ENCODE measurements at regions not wholly inside any gene's neighbourhood (a gene's known extent, or its start where the extent isn't known, plus 50 kb on each side); places are given as distances from the start of the nearest gene placed in this dataset.
"Not testable (repeated sequence)": the region's sequence is repeated elsewhere in the genome, so short reads cannot be mapped to it uniquely, and the experiment has no call there.

- not testable (repeated sequence) for DNase-seq (ENCODE audit: low read depth in 3 of 3, low spot score in 2 of 3)
Observed at GRCh38 chr16:29089679-29090078, 104.8 kb downstream of the LAT start.

- not testable (repeated sequence) for DNase-seq (ENCODE audit: low read depth in 3 of 3, low spot score in 2 of 3)
Observed at GRCh38 chr16:29087673-29088072, 102.8 kb downstream of the LAT start.

GRCh38 chr16:29081829-29082639 is 97.2 kb downstream of the LAT start:
- DNase-seq (ENCODE audit: low read depth in 3 of 3, low spot score in 2 of 3) = peak in 1 of 3 donors; percentile 4

- peak in 2 of 3 donors; percentile 8 to 17 for DNase-seq (ENCODE audit: low read depth in 3 of 3, low spot score in 2 of 3)
Observed at GRCh38 chr16:29074554-29075402, 89.9 kb downstream of the LAT start.

GRCh38 chr16:29062235-29062634 is 77.4 kb downstream of the LAT start:
- DNase-seq (ENCODE audit: low read depth in 3 of 3, low spot score in 2 of 3) = not testable (repeated sequence)

GRCh38 chr16:29061467-29061921 is 76.6 kb downstream of the LAT start:
- not testable (repeated sequence) for DNase-seq (ENCODE audit: low read depth in 3 of 3, low spot score in 2 of 3)

GRCh38 chr16:29060022-29060810 is 75.4 kb downstream of the LAT start:
- DNase-seq (ENCODE audit: low read depth in 3 of 3, low spot score in 2 of 3) = not testable (repeated sequence)

GRCh38 chr16:29059575-29059974 is 74.7 kb downstream of the LAT start:
- not testable (repeated sequence) for DNase-seq (ENCODE audit: low read depth in 3 of 3, low spot score in 2 of 3)
